ENCODE measurements at regions not wholly inside any gene's neighbourhood (a gene's known extent, or its start where the extent isn't known, plus 50 kb on each side); places are given as distances from the start of the nearest gene placed in this dataset.

DNA sequence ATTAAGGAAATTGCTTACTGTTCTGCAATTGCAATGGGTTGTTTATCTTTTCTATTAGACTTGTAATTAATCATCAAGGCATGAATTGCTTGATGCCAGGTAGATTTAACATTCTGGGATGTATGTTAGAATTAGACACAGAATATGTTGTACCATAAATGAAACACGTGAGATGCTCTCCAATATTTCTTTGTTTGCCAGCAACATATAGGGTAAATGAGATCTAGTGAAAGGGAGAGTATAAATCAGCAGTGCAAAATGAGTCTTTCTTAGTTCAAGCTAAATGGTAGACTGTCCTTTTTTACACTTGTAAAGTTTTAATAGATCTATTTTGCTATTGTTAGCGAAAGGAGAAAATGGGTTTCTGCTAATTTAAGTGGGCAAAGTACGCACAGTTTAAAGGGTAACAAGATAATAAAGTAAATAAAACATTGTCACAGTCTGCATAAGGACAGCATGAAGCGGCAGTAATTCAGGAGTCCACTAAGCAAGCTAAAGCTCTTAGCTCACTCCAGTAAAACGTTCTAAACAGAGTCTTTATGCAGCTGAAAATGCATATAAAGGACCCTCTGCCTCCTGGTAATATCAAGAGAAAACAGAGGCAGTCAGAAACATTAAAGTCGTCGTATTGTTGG, 1137.1 kb downstream of the OLFM4 start:
- DNase-seq (ENCODE audit: low spot score): no peak

GRCh38 chr13:54173996-54174395, 1145.4 kb downstream of the OLFM4 start:
- DNase-seq (ENCODE audit: low spot score): no peak

DNA sequence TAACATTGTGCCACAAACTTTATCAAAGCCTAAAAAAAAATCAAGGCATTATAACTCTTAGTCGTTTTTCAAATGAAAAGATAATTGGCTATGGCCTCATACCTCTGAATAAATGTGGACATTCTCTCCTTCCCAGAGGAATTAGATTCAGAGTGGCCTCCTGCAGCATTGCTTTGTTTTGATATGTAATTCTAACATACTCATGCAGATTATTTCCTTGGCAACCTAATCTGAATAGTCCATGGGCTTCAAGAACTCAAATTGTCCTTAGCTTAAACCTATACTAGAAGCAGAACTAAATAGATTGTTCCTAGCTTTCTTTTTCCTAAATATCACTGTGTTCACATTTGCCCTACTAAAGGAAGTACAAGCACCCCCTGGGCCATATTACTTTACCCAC, 1146.9 kb downstream of the OLFM4 start:
- DNase-seq (ENCODE audit: low spot score): no peak

DNA sequence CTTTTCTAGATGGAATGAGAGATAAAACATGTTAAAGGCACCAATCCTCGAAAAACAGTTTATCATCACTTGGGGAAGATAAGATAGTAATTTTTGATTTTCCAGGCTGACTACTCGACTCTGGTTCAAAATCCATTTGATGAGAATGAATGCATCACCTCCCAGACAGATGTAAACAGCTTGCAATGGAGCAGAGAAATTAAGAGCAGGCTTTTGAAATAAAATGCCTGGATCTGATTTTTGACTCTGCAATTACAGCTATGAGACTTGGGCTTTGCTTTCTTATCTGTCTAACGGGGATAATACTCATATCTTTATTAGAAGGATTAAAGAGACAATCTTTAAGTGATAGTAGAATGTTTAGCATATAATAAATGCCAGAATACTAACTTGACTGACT, 1148.9 kb downstream of the OLFM4 start:
- DNase-seq (ENCODE audit: low spot score): no peak

DNA sequence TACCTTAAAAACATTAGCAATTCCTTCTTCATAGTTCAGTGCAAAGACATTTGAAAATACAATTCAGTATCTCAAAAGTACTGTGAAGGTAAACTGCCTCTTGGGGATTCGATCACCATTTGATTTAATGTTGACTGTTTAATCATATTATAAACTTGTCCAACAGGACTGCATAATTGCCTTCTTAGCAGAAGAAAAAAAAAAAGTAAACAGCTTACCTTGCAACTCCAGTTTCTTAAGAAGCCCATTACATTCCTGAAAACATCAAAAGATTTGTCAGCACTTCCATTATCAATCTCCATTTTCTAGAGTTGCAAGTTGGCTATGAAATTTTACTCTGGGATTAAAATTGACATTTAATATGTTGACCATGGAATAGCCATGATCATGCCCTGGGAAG, 1154.6 kb downstream of the OLFM4 start:
- DNase-seq (ENCODE audit: low spot score): no peak

GRCh38 chr13:54183728-54184127, 1155.1 kb downstream of the OLFM4 start:
- DNase-seq (ENCODE audit: low spot score): no peak

- DNase-seq (ENCODE audit: low spot score): no peak
Observed at GRCh38 chr13:54184576-54184975, 1156.0 kb downstream of the OLFM4 start.

- DNase-seq (ENCODE audit: low spot score): no peak
Observed at GRCh38 chr13:54185101-54185500, 1156.5 kb downstream of the OLFM4 start.

DNA sequence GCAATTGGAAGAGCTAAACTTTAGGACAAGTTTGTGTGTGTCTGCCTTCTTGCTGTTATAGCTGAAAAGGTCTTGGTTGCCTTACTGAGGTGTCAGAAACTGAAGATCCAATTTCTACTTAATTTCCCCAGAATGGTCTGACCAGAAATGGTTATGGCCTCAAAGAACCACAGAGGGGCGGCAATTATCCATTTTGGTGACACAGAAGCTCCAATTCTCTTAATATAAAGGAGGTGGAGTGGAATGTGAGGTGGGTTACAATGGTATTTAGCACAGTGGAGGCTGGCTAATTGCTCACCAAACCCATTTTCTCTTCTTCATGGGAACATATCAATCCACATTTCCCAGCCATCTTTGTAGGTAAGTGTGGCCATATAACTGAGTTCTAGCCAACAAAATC, 1157.2 kb downstream of the OLFM4 start:
- DNase-seq (ENCODE audit: low spot score): peak; percentile 49

DNA sequence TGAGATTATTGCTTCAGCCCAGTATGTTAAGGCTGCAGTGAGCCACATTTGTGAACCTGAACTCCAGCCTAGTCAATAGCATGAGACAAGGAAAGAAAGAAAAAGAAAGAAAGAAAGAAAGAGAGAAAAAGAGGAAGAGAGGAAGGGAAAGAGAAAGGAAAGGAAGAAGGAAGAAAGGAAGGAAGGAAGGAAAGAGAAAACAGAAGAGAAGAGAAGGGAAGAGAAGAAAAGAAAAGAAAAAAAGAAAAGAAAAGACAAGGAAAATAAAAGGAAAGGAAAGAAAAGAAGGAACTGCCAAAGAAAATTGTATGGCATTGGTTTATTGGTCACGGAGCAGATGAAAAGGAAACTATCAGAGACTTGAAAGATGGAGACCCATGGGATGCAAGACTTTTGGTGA, 1158.8 kb downstream of the OLFM4 start:
- no peak for DNase-seq (ENCODE audit: low spot score)

GRCh38 chr13:54194233-54195024, 1165.8 kb downstream of the OLFM4 start:
- DNase-seq (ENCODE audit: low spot score): no peak

- DNase-seq (ENCODE audit: low spot score): no peak
Observed at GRCh38 chr13:54196684-54197083, 1168.1 kb downstream of the OLFM4 start.

GRCh38 chr13:54198911-54199310, 1170.3 kb downstream of the OLFM4 start:
- no peak for DNase-seq (ENCODE audit: low spot score)

DNA sequence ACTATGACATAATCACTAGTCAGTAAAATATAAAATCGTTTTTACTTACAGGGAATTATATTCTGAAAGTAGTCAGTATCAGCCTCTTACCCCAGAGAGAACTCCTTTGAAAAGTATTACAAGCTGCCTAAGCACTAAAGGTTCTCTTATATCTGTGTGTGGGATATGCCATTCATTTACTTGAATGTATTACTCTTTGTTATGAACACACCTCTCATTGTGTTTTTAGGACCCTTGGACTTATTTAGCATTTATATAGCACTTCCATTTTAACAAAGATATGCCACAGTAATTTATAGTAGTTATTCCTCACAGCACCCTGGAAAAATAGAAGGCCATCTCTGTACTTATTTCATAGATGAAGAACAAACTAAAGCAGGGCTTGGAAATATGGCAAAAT, 1178.0 kb downstream of the OLFM4 start:
- no peak for DNase-seq (ENCODE audit: low spot score)

DNA sequence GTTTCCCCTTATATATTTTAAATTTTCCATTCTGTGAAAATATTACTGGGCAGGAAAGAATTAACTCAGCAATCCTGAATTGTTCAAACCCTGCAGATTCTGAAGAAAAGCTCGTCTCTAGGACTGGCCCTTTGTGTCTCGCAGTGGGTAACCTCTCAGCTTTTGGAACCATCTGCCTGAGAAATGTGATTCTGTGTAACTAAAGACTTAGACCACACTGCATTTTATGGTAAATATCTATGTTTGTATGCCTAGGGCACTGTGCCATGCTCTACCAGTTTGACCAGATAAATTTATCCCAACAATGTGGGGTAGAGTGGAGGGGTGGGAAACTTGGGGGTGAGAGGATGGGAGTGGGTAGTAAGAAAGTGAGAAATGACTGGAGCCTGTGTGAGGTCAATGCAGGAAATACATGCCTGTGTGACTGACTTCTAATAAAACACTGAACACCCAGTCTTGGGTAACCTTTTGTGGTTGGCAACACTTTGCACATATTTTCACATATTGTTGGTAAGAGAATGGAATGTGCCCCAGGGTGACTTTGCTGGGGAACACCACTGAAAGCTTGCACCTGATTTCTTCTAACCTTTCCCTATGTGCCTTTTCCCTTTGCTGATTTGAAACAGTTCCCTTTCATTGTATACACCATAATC, 1181.9 kb downstream of the OLFM4 start:
- DNase-seq (ENCODE audit: low spot score): no peak

DNA sequence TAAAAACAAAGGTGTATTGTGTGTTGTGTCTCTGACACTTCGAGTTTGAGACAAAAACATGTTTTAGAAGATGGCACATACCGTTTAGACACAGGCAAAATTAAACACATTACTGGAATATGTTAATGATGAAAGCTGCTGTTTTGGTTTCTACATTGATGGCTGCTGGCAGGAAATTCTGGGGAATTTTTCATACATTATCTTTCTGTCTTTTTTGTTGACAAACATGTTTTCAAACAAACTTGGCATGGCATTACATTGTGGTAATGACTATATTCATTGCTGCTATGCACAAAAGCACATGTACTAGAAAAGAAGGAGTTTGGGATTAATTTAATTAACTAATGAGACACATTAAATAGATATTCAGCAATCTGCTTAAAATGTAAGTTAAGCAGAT, 1187.6 kb downstream of the OLFM4 start:
- no peak for DNase-seq (ENCODE audit: low spot score)

DNA sequence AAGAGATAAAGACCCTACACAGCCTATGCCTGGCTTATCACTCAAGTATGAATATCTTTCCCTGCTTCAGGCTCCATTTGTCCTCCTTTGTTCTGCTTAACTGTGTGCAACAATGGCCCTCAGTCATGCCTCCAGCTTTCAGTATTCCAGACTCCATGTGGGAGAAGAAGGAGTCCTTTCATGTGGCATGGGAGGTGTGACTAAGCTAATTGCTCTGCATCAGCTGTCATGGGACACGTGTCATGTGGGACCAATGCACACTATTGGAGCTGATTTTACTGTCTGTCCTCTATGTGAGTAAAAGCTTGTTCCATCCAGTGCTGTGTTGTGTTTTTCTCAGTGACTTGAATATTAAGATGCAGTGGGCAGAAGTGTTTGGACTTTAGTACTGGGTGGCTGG, 1198.3 kb downstream of the OLFM4 start:
- peak; percentile 6 for DNase-seq (ENCODE audit: low spot score)

DNA sequence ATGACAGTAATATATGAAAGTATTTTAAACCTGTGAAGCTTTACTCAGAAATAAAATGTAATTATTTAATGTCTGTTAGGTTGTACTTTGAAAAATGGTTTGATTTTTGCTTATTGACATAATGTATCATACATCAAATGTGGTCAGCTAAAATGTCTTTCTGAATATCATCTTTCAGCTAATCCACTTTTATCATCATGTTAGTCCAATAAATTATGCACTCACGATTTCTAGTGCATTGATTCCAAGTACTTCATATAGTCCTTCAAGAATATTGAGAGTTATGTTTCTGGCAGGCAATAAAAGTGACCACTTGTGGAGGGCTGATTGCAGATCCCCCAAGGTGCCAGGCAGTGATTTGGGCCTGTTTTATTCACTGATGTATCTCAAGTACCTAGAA, 1204.1 kb downstream of the OLFM4 start:
- DNase-seq (ENCODE audit: low spot score): no peak

DNA sequence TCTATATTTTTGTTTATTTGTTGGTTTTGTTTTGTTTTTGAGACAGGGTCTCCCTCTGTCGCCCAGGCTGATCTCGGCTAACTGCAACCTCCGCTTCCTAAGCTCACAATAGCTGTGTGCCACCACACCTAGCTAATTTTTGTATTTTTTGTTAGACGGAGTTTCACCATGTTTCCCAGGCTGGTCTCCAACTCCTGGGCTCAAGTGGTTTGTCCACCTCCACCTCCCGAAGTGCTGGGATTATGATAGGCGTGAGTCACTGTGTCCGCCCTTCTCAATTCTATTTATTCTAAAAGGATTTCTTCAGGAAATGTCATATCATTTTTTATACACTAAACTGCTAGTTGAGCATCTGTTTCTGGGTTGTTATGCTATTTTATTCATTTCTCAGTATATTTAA, 1206.0 kb downstream of the OLFM4 start:
- no peak for DNase-seq (ENCODE audit: low spot score)

DNA sequence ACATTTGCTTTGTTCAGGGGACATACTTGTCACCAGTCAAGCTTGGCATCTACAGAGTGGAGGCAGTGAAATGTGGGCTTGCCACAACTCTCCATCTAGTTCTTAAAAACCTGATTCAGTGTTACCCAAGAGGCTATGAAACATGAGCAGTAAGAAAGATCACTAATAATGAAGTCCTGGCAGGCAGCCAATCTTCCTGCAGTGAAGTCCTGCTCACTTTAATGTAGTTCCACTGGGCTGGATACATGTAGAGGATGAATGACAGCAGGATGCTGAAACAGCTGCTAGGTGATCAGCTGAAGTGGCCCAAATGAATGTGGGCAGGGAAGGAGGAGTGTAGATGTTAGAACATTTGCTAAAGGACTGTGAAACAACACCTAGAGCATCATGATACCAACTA, 1213.1 kb downstream of the OLFM4 start:
- DNase-seq (ENCODE audit: low spot score): no peak

GRCh38 chr13:54248306-54248705, 1219.7 kb downstream of the OLFM4 start:
- no peak for DNase-seq (ENCODE audit: low spot score)

- DNase-seq (ENCODE audit: low spot score): no peak
Observed at GRCh38 chr13:54261856-54262255, 1233.2 kb downstream of the OLFM4 start.

DNA sequence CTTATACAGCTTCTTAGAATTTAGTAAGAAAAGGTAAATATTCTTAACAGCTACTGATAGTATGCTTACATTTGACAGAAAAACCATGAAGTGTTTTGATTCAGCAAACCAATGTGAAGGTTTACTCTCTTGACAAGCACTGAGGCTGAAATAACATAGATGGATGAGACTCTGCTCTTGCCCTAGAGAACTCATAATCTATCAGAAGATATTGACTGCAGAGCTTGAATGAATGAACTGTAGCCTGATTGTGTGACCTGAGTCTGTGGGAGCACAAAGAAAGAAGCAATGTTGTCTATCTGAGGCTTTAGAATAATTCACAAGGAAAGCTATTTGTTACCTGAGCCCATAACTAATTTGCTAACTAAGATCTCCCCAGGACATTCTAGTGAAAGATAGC, 1235.3 kb downstream of the OLFM4 start:
- DNase-seq (ENCODE audit: low spot score): no peak

Measured in RKO (cell line).